ENCODE measurements at regions not wholly inside any gene's neighbourhood (a gene's known extent, or its start where the extent isn't known, plus 50 kb on each side); places are given as distances from the start of the nearest gene placed in this dataset.

- peak in 2 of 3 donors; percentile 45 to 55 for DNase-seq
These were observed 183.6 kb upstream of the NFE2L3 start for GRCh38 chr7:25968205-25968993.

- no peak for DNase-seq
These were observed 181.6 kb upstream of the NFE2L3 start for GRCh38 chr7:25970356-25970755.

GRCh38 chr7:25970911-25971310, 181.1 kb upstream of the NFE2L3 start:
- peak in 1 of 3 donors; percentile 50 for DNase-seq

GRCh38 chr7:25976630-25977029, 175.4 kb upstream of the NFE2L3 start:
- no peak for DNase-seq

GRCh38 chr7:25978466-25978865, 173.5 kb upstream of the NFE2L3 start:
- peak; percentile 29 to 79 (median 64) for DNase-seq

- DNase-seq: no peak
These were observed 172.4 kb upstream of the NFE2L3 start for GRCh38 chr7:25979605-25980004.

GRCh38 chr7:25982684-25983083, 169.3 kb upstream of the NFE2L3 start:
- DNase-seq: no peak

GRCh38 chr7:25985196-25985595, 166.8 kb upstream of the NFE2L3 start:
- DNase-seq: no peak

- DNase-seq: no peak
These were observed 163.4 kb upstream of the NFE2L3 start for GRCh38 chr7:25988640-25989039.

GRCh38 chr7:25989140-25989705, 162.8 kb upstream of the NFE2L3 start:
- peak in 1 of 3 donors; percentile 42 for DNase-seq

- DNase-seq: no peak
These were observed 157.5 kb upstream of the NFE2L3 start for GRCh38 chr7:25994433-25994994.

GRCh38 chr7:25995216-25995615, 156.8 kb upstream of the NFE2L3 start:
- DNase-seq: no peak

GRCh38 chr7:25996006-25996408, 156.0 kb upstream of the NFE2L3 start:
- DNase-seq: no peak

GRCh38 chr7:25998499-25998898, 153.5 kb upstream of the NFE2L3 start:
- DNase-seq: no peak

- no peak for DNase-seq
These were observed 151.2 kb upstream of the NFE2L3 start for GRCh38 chr7:26000841-26001240.

GRCh38 chr7:26001662-26002244, 150.2 kb upstream of the NFE2L3 start:
- no peak for DNase-seq

- DNase-seq: no peak
These were observed 146.2 kb upstream of the NFE2L3 start for GRCh38 chr7:26005683-26006410.

GRCh38 chr7:26006426-26006825, 145.6 kb upstream of the NFE2L3 start:
- DNase-seq: no peak

- DNase-seq: no peak
These were observed 144.5 kb upstream of the NFE2L3 start for GRCh38 chr7:26007510-26007909.

GRCh38 chr7:26008428-26008827, 143.6 kb upstream of the NFE2L3 start:
- DNase-seq: no peak

- DNase-seq: no peak
These were observed 140.8 kb upstream of the NFE2L3 start for GRCh38 chr7:26011039-26011696.

All from muscle of back (tissue), 3 donors.